Endothelial cell of umbilical vein (primary cell): ENCODE measurements at regions not wholly inside any gene's neighbourhood (a gene's known extent, or its start where the extent isn't known, plus 50 kb on each side); places are given as distances from the start of the nearest gene placed in this dataset.

Experiments
- BruUV-seq: library from RNA; stranded (reverse); fragments of 400-500 nt; replicated peaks from 2 replicates; lab custom pipeline; 2021; lab: Mats Ljungman, UMichigan
- CTCF ChIA-PET: fragments of 300-600, 350-600 bp; sonication (Branson Sonifier 250); formaldehyde crosslinking; loops from one replicate; lab custom pipeline; 2021; ENCODE audit warnings: antibody characterized with exemption, inconsistent platforms; lab: Charles Lee
- POLR2A ChIA-PET: fragments of 300-600, 350-600 bp; sonication (Branson Sonifier 250); formaldehyde crosslinking; loops from one replicate; lab custom pipeline; 2021; ENCODE audit warnings: antibody characterized with exemption, inconsistent platforms; lab: Charles Lee
- DNase-seq: peaks from one replicate; pipeline ENCODE4 v3.0.0-alpha.2; 2011; ENCODE audit warnings: low read depth, low spot score
- FAIRE-seq: peaks from 2 replicates; lab custom pipeline; 2011; peaks lifted over from hg19 to GRCh38; lab: Jason Lieb, UNC
- H2AFZ ChIP-seq: 2 replicates; pipeline ENCODE4 v1.6.0; 2012; ENCODE audit warnings: low read depth, low read length, control low read depth, inconsistent platforms
- H3K27ac ChIP-seq: 2 replicates; pipeline ENCODE4 v1.5.1; 2011; ENCODE audit warnings: low read depth, mild to moderate bottlenecking, control low read depth, low read length, moderate library complexity; ENCODE audit not compliant: insufficient read depth
- H3K27me3 ChIP-seq, 2 experiments: 2 replicates each; pipeline versions ENCODE4 v1.6.0 to v1.6.1; 2011; ENCODE audit warnings: low read length in 2 of 2, mixed read lengths in 1 of 2; ENCODE audit not compliant: control insufficient read depth in 2 of 2, insufficient read depth in 2 of 2
- H3K36me3 ChIP-seq, 2 experiments: 2 replicates in 1 of 2; 3 replicates in 1 of 2; pipeline ENCODE4 v1.5.1; 2011; ENCODE audit warnings: low read length in 2 of 2, mild to moderate bottlenecking in 1 of 2, moderate library complexity in 1 of 2; ENCODE audit not compliant: control insufficient read depth in 2 of 2, insufficient read depth in 2 of 2; ENCODE audit errors: extremely low read depth in 1 of 2
- H3K4me1 ChIP-seq: 3 replicates; pipeline ENCODE4 v1.5.1; 2011; ENCODE audit warnings: mild to moderate bottlenecking, low read length; ENCODE audit not compliant: control insufficient read depth, insufficient read depth; ENCODE audit errors: extremely low read depth
- H3K4me2 ChIP-seq: 2 replicates; pipeline ENCODE4 v1.6.1; 2011; ENCODE audit warnings: low read length, control low read depth, mixed read lengths; ENCODE audit not compliant: insufficient read depth
- H3K4me3 ChIP-seq, 3 experiments: fragments of 200-600 bp in 1 of 3; sonication (generic), shearing (Covaris generic) in 1 of 3; replicated peaks in 1 of 3; 2 replicates each; pipeline ENCODE4 v1.5.1; 2011 to 2016; ENCODE audit warnings: control low read depth in 3 of 3, low read length in 3 of 3, mild to moderate bottlenecking in 2 of 3, inconsistent platforms in 1 of 3, low read depth in 1 of 3, moderate library complexity in 1 of 3; ENCODE audit not compliant: insufficient read depth in 1 of 3
- H3K79me2 ChIP-seq: 2 replicates; pipeline ENCODE4 v1.6.0; 2012; ENCODE audit warnings: low read length, inconsistent platforms; ENCODE audit not compliant: control insufficient read depth, insufficient read depth
- H3K9ac ChIP-seq: replicated peaks from 2 replicates; pipeline ENCODE3; 2011; ENCODE audit warnings: low read length, control low read depth; ENCODE audit not compliant: insufficient read depth; ENCODE audit errors: extremely low read depth
- H3K9me1 ChIP-seq: replicated peaks from 3 replicates; pipeline ENCODE4 v1.6.0; 2011; ENCODE audit warnings: mild to moderate bottlenecking, low read length; ENCODE audit not compliant: control insufficient read depth, insufficient read depth; ENCODE audit errors: extremely low read depth
- H3K9me3 ChIP-seq: replicated peaks from 2 replicates; pipeline ENCODE4 v1.5.1; 2012; ENCODE audit warnings: low read length, inconsistent platforms; ENCODE audit not compliant: control insufficient read depth, insufficient read depth
- H4K20me1 ChIP-seq: replicated peaks from 2 replicates; pipeline ENCODE3; 2011; ENCODE audit warnings: mild to moderate bottlenecking, low read length; ENCODE audit not compliant: control insufficient read depth, insufficient read depth; ENCODE audit errors: extremely low read depth
- CTCF ChIP-seq, 2 donors: IDR thresholded peaks; 1 replicate in 1 of 2; 2 replicates in 1 of 2; pipeline ENCODE4 v1.5.1; 2011; ENCODE audit warnings: low read length in 2 of 2, mild to moderate bottlenecking in 2 of 2, moderate library complexity in 2 of 2, control low read depth in 1 of 2, inconsistent platforms in 1 of 2, low read depth in 1 of 2; ENCODE audit not compliant: insufficient read depth in 1 of 2; ENCODE audit errors: extremely low read depth in 1 of 2
- EZH2 ChIP-seq: IDR thresholded peaks from 2 replicates; pipeline ENCODE4 v1.6.1; 2012; ENCODE audit warnings: borderline replicate concordance, low read depth, mild to moderate bottlenecking, moderate library complexity, low read length, inconsistent platforms; ENCODE audit not compliant: severe bottlenecking
- FOS ChIP-seq: IDR thresholded peaks from 2 replicates; pipeline ENCODE4 v1.6.1; 2011; ENCODE audit warnings: mild to moderate bottlenecking, low read length, moderate library complexity, borderline replicate concordance; ENCODE audit not compliant: insufficient read depth
- GATA2 ChIP-seq: IDR thresholded peaks from 2 replicates; pipeline ENCODE4 v1.7.0; 2011; ENCODE audit warnings: low read depth, mild to moderate bottlenecking, moderate library complexity, mixed read lengths, low read length; ENCODE audit not compliant: insufficient read length, insufficient read depth
- JUN ChIP-seq: IDR thresholded peaks from 2 replicates; pipeline ENCODE4 v1.6.1; 2011; ENCODE audit warnings: borderline replicate concordance, low read depth; ENCODE audit not compliant: insufficient read length, insufficient read depth
- MAX ChIP-seq: IDR thresholded peaks from 2 replicates; pipeline ENCODE4 v1.6.1; 2011; ENCODE audit not compliant: insufficient read depth, insufficient read length
- MYC ChIP-seq: IDR thresholded peaks from one replicate; pipeline ENCODE4 v1.6.1; 2011; ENCODE audit warnings: mild to moderate bottlenecking, low read depth, low read length
- POLR2A ChIP-seq: IDR thresholded peaks from 2 replicates; pipeline ENCODE4 v1.6.1; 2012; ENCODE audit warnings: low read depth, mild to moderate bottlenecking, control low read depth, low read length
- POLR2AphosphoS5 ChIP-seq: IDR thresholded peaks from 2 replicates; pipeline ENCODE4 v1.6.1; 2012; ENCODE audit warnings: low read depth, mild to moderate bottlenecking, control low read depth, low read length, moderate library complexity; ENCODE audit not compliant: insufficient read depth
- dilution Hi-C: fragments of 300-500 bp; cut with MboI; formaldehyde crosslinking; loops from one replicate; pipeline ENCODE4 v1.15.0; 2019; ENCODE audit warnings: low sequenced_read_pairs; ENCODE audit not compliant: extremely low pct_ligation_motif_present
- intact Hi-C: fragments of 100-400 bp; cut with micrococcal nuclease; formaldehyde crosslinking; loops from one replicate; pipeline ENCODE4 v1.10.0; 2022

- no peak overlapping the region for H2AFZ ChIP-seq
- no peaks in the 10 kb centered on the region for H3K9me1 ChIP-seq
- CTCF ChIA-PET = interaction anchor here (1.2 kb wide), 1 partner anchor 16 kb away, joined by 3 read pairs; no protein-coding TSS in a partner anchor
- no peaks in the 10 kb centered on the region for H3K27me3 ChIP-seq
- H3K36me3 ChIP-seq = no peaks in the 10 kb centered on the region
- H3K4me2 ChIP-seq = no peak overlapping the region
- no peaks in the 10 kb centered on the region for H3K9me3 ChIP-seq
- intact Hi-C loops (no loop called here), dilution Hi-C loops (no loop called here)
- H3K27ac ChIP-seq = no peak overlapping the region
- no peak overlapping the region for H3K9ac ChIP-seq
- FAIRE-seq (no peak), DNase-seq (no peak)
- H3K4me3 ChIP-seq = no peak overlapping the region
- peaks cover 2% of the 10 kb centered on the region for H3K4me1 ChIP-seq
- no TSS peak for BruUV-seq
- POLR2A ChIA-PET = no interaction called here
- no peaks in the 10 kb centered on the region for H4K20me1 ChIP-seq
- TF ChIP-seq GATA2 (no peak), POLR2AphosphoS5 (no peak), POLR2A (no peak), JUN (no peak), FOS (no peak), MYC (no peak), MAX (no peak), EZH2 (no peak), CTCF (IDR thresholded peaks at IDR 0.05; ENCODE audit: extremely low read depth in 1 of 2, insufficient read depth in 1 of 2, low read depth in 1 of 2, low read length in 2 of 2) (no peak)
- no peaks in the 10 kb centered on the region for H3K79me2 ChIP-seq
Observed at GRCh38 chr1:56441601-56442000, 137.8 kb downstream of the PLPP3 start.
